Medulla oblongata (tissue), 1 donor: ENCODE measurements at regions not wholly inside any gene's neighbourhood (a gene's known extent, or its start where the extent isn't known, plus 50 kb on each side); places are given as distances from the start of the nearest gene placed in this dataset.
A peak's percentile ranks its signal among the peaks of the same experiment; 100 is the strongest.

ENCODE experiments used
- DNase-seq: peaks from one replicate; pipeline ENCODE4 v3.0.0-alpha.2; 2015; ENCODE audit errors: extremely low spot score

DNA sequence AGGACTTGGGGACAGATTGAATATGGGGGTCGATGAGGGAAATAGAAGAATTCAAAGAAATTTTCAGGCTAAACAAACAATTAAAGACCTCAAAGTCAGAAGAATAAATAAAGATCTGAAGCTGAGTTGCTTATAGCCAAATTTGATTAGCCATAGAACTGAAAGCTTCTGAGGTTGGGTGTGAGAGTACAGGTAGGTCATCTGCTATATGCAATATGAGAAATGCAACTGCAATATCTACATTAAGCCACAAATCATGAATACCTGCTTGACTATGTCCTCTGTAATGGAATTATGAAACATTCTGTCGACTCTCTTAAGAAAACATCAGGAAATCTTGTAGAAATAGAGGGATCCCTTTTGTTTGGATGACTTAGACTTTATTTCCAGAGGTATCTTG, 192.1 kb upstream of the PCDH15 start:
- DNase-seq = no peak

DNA sequence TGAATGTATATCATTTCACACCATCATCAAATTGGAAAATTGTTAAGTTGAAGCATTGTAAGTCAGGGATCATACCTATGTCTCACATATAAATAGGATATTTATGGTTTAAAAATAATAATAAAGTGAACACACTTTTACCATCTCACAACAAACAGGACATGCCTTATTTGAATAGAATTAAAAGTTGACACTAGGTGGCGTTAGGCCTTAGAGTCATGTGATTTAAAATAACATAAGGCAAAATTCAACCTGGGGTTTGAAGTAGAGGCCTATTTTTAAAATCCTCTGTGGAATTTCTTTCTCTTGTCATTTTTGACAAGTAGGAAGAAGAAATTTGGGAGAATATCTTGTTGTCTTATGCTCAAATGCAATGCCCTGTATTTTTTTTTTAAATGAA, 184.7 kb upstream of the PCDH15 start:
- DNase-seq = peak; percentile 15

- no peak for DNase-seq
Observed at GRCh38 chr10:54983255-54983654, 182.2 kb upstream of the PCDH15 start.

DNA sequence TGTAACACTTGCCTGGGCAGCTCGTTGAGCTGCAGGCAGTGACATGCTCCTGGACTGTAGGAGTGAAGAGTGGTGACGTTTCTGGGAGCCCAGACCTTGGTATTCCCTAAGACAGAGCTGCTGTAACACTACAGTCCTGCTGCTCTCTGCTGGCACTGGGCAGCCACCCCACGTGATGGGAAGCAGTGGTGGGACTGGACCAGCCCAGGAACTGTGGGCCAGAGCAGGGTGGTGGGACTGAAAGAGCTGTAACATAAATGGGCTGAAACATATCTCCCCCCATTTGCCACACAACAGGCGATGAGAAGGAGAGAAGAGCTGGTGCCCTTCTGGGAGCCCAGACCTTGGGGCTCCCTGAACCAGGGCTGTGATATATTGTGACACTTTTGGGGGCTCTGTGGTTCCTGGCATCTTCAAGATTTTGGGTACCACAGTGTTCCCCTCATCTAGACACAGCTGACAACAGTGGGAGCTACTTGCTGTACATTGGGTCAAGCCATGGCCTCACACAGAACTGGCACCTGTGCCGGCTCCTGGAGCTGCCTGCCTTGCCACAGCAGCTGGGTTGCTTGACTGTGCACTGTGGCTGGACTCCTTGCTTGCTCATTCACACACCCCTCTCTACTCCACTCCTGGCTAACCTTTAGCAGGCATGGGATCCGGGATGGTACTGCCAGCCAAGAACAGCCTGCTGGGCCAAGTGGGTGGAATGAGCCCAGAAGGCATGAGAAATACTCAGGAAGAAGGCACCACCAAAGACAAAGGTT, 161.3 kb upstream of the PCDH15 start:
- DNase-seq = no peak

DNA sequence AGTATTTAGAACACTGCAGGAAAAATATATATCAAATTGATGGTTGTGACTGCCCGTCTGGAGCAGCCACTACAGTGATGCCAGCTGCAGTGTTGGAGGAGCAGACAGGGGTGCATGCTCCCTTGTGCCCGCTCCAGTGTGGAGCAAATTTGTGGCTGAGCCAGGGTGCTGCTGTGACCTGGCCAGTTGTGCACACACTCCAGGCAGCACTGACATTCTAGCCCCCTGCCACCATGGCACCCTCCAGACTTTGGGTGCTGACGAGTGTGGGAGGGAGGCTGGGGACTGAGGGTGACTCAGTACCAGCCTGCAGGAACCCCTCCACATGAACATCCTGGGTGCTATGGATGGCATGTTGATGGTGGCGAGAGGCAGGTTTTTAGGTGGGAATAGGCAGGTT, 160.0 kb upstream of the PCDH15 start:
- DNase-seq = no peak

DNA sequence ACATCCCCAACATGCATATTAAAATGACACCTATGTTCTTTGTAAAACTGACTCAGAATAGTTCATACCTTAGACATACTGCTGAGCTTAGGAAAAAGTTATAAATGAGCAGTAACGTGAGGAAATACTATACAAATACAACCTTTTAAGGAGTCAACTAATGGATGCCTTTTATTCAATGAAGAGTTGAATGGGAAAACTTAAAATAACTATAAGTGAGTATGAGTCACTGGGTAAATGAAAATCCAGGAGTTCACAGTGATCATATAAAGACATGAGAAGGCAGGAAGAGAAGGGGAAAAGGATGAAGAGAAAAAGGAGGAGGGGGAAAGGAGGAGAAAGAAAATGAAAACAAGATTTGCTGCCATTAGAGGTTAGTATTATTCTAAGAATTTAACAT, 157.8 kb upstream of the PCDH15 start:
- no peak for DNase-seq

DNA sequence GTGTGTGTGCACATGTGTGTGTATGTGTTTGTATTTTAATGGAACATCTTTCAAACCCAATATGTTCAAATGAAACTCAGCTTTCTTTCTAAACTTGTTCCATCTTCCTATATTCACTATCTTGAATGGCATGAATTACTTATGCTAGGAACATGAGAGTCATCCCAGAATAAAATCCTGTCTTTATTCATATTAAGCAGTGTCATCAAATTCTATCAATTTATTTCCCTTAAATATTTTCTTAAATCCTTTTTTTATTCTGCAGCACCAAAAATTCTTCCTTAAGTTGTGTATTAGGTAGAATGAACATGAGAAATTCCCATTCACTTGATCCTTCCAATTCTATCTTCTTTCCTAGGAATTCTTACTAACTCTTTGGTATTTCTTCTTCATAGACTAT, 146.6 kb upstream of the PCDH15 start:
- no peak for DNase-seq

- DNase-seq = no peak
Observed at GRCh38 chr10:54940418-54940817, 139.4 kb upstream of the PCDH15 start.

DNA sequence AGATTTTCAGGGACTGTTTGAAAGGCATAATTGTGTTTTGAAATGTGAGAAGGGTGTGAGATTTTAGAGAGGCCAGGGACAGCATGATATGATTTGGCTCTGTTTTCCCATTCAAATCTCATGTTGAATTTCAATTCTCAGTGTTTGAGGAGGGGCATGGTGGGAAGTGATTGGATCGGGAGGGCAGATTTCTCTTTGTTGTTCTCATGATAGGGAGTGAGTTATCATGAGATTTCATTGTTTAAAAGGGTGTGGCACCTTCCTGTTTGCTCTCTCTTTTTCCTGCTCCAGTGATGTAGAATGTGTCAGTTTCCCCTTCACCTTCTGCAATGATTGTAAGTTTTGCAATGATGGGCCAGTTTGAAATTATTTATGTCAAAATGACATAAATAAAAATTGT, 113.0 kb upstream of the PCDH15 start:
- DNase-seq = no peak

DNA sequence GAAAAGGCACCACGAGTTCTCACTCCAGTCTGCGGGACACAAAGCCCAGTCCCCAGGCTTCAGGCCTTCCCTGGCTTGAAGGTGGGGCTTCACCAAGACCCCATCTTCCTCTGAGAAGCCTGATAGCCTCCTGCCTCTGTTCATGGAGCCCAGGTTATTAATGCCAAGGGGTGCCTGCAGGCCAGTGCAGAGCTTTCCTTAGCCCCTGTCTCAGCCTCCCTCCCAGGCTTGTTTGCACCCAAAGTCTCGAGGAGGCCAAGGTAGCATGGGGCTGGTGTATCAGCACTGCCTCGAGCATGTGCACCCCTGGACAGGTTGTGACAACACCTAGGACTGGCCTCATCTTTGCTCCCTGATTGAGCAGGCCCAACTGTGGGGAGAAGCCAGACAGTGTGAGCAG, 108.1 kb upstream of the PCDH15 start:
- DNase-seq = no peak

- DNase-seq = no peak
Observed at GRCh38 chr10:54908019-54908418, 107.0 kb upstream of the PCDH15 start.

DNA sequence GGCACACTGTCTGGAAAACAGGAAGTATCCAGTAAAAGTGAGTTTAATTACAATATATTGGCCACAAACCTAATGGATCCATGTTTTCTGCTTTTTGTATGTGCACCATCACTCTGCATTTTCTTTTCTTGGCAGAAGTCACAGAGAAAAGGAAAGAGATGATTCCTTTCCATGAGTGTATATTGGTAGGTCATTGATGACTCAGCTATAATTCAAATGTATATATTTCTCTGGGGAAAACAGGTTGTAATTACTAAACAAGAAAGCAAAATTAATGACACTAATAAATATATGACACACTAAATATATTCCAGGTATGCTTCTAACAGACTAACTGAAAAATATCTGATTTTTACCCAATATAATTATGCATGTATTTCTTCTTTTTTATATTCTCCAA, 105.9 kb upstream of the PCDH15 start:
- DNase-seq = no peak

- no peak for DNase-seq
Observed at GRCh38 chr10:54905578-54906192, 104.7 kb upstream of the PCDH15 start.

- DNase-seq = no peak
Observed at GRCh38 chr10:54904833-54905232, 103.8 kb upstream of the PCDH15 start.

GRCh38 chr10:54903745-54904144, 102.7 kb upstream of the PCDH15 start:
- no peak for DNase-seq

GRCh38 chr10:54900584-54900983, 99.6 kb upstream of the PCDH15 start:
- DNase-seq = no peak

GRCh38 chr10:54880996-54881395, 80.0 kb upstream of the PCDH15 start:
- DNase-seq = no peak

GRCh38 chr10:54869022-54869421, 68.0 kb upstream of the PCDH15 start:
- DNase-seq = no peak

GRCh38 chr10:54866666-54867065, 65.6 kb upstream of the PCDH15 start:
- DNase-seq = no peak

DNA sequence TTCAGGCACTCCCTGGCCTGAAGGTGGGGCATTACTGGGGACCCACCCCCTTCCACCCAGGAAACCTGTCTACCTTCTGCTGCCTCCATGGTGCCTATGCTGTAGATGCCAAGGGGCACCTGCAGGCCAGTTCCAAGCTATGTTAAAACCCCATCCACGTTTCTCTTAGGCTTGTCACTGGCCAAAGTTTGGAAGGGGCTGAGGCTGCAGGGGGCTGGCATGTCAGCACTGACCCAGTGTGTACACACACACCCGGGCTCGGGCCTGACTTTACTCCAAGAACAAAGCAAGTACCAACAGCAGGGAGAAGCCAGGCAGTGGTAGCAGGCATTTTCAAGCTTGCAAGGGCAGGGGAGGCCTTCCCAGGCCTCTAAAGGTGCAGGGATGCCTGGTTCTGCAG, 53.8 kb upstream of the PCDH15 start:
- DNase-seq = no peak

DNA sequence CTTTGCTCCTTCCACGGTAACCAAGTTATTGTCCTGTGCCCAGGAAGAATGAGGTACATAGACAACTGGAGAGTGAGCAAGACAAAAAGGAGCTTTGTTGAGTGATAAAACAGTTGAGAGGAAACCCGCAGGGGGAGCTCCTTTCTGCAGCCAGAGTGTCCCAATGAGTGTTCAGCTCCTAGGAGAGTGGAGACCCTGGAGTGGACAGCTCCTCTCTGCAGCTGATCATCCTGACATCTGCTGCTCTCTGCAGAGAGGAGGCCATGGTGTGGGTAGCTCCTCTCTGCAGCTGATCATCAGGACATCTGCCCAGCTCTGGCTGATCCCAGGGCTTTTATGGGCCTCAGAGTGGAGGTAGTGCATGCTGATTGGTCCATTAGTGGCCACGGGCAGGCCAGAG, 53.4 kb upstream of the PCDH15 start:
- DNase-seq = no peak

DNA sequence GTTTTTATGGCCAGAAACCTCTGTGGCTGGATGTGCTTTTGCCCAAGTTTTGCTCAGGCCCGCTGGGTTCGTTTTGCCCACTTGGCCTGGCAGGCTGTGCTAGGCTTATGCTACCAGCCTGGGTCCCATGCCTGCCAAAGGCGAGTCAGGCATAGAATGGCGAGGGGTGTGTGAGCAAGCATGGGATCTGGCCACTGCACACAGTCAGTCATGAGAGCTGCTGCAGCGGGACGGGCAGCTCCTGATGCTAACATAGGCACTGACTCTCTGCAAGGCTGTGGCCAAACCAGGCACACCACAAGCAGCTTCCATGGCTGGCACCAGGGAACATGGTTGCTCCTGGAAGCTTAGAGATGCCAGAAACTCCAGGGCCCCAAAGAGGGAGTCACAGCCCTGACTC, 52.9 kb upstream of the PCDH15 start:
- DNase-seq = no peak
